ENCODE measurements at regions not wholly inside any gene's neighbourhood (a gene's known extent, or its start where the extent isn't known, plus 50 kb on each side); places are given as distances from the start of the nearest gene placed in this dataset.

DNA sequence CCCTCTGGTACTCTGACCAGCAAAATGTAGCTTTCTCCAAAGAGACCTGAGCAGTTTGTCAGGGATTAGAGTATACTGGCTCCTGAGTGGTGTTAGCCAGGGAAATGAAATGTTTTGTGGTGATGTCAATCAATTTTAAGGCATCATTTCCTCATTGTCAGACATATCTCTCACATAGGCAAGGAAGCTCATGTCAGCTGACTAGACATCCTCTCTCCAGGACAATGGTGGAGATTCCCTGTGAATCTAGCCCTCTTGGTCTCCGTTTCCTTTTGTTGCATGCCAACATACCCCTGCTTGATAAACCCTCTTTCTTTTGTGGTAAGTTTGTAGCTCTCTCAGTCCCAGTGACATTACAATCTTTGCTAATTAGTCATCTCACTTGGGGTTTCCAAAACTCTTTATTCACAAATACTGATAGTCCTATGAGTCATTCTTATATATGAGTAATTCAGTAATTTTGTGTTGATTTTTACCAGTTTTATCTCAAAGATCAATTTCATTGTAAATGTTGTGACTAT, 135.6 kb upstream of the PTPRK start:
- TF ChIP-seq CTCF (IDR thresholded peaks at IDR 0.05; ENCODE audit: low read depth, low read length, poor library complexity, severe bottlenecking) (no peak), EZH2phosphoT487 (IDR thresholded peaks at IDR 0.05; ENCODE audit: borderline replicate concordance, low read length) (no peak)

Measured in DOHH2 (cell line).